ENCODE measurements at regions not wholly inside any gene's neighbourhood (a gene's known extent, or its start where the extent isn't known, plus 50 kb on each side); places are given as distances from the start of the nearest gene placed in this dataset.

DNA sequence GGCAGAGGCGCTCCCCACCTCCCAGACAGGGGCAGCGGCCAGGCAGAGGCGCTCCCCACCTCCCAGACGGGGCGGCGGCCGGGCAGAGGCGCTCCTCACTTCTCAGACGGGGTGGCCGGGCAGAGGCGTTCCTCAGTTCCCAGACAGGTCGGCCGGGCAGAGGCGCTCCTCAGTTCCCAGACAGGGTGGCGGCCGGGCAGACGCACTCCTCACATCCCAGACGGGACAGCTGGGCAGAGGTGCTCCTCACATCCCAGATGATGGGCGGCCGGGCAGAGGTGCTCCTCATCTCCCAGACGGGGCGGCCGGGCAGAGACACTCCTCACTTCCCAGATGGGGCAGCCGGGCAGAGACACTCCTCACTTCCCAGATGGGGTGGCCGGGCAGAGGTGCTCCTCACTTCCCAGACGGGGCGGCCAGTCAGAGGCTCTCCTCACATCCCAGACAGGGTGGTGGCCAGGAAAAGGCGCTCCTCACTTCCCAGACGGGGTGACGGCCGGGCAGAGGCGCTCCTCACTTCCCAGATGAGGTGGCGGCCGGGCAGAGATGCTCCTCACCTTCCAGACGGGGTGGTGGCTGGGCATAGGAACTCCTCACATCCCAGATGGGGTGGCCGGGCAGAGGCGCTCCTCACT is 75.1 kb downstream of the CARTPT start:
- no peak overlapping the region for H2AFZ ChIP-seq (ENCODE audit: control insufficient read depth, low read length)
- H3K27ac ChIP-seq (ENCODE audit: control insufficient read depth, insufficient read depth, low read length), result no peak overlapping the region
- H3K36me3 ChIP-seq (ENCODE audit: control insufficient read depth in 2 of 2, extremely low read depth in 1 of 2, insufficient read depth in 2 of 2, low read length in 2 of 2), result no peaks in the 10 kb centered on the region
- peaks cover 2% of the 10 kb centered on the region for H3K27me3 ChIP-seq (ENCODE audit: control insufficient read depth, extremely low read depth, insufficient read depth, low read length)
- H3K79me2 ChIP-seq (ENCODE audit: control insufficient read depth, insufficient read depth, low read length), result no peaks in the 10 kb centered on the region
- no peak overlapping the region for H3K9ac ChIP-seq (ENCODE audit: control insufficient read depth, extremely low read depth, insufficient read depth, low read length)
- no peaks in the 10 kb centered on the region for H3K9me3 ChIP-seq (ENCODE audit: control insufficient read depth, low read depth, low read length)
- H4K20me1 ChIP-seq (ENCODE audit: control insufficient read depth, extremely low read depth, insufficient read depth, low read length), result no peaks in the 10 kb centered on the region
- dilution Hi-C loops (cut with MboI; ENCODE audit: extremely low pct_ligation_motif_present, low sequenced_read_pairs), result no loop called here
- no peak for DNase-seq (ENCODE audit: low read depth, low spot score)
- H3K4me3 ChIP-seq (ENCODE audit: control insufficient read depth in 2 of 3, extremely low read depth in 1 of 3, insufficient read depth in 2 of 3, low read depth in 1 of 3, low read length in 3 of 3), result no peak overlapping the region
- no peak for FAIRE-seq
- TF ChIP-seq, protein P1, sequence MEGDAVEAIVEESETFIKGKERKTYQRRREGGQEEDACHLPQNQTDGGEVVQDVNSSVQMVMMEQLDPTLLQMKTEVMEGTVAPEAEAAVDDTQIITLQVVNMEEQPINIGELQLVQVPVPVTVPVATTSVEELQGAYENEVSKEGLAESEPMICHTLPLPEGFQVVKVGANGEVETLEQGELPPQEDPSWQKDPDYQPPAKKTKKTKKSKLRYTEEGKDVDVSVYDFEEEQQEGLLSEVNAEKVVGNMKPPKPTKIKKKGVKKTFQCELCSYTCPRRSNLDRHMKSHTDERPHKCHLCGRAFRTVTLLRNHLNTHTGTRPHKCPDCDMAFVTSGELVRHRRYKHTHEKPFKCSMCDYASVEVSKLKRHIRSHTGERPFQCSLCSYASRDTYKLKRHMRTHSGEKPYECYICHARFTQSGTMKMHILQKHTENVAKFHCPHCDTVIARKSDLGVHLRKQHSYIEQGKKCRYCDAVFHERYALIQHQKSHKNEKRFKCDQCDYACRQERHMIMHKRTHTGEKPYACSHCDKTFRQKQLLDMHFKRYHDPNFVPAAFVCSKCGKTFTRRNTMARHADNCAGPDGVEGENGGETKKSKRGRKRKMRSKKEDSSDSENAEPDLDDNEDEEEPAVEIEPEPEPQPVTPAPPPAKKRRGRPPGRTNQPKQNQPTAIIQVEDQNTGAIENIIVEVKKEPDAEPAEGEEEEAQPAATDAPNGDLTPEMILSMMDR (optimal IDR thresholded peaks at IDR 0.05 in 1 of 3, IDR thresholded peaks at IDR 0.05 in 1 of 3, conservative IDR thresholded peaks at IDR 0.05 in 1 of 3; ENCODE audit: extremely low read depth in 1 of 3, insufficient read depth in 2 of 3, low read length in 3 of 3), result no peak
- no peak for TF ChIP-seq EZH2 (IDR thresholded peaks at IDR 0.05; ENCODE audit: low read length)
- no peaks in the 10 kb centered on the region for H3K4me1 ChIP-seq (ENCODE audit: control insufficient read depth, extremely low read depth, insufficient read depth, low read length)
- no peaks in the 10 kb centered on the region for H3K9me1 ChIP-seq (ENCODE audit: control insufficient read depth, extremely low read depth, insufficient read depth, low read length)
- no peak overlapping the region for H3K4me2 ChIP-seq (ENCODE audit: control insufficient read depth, extremely low read depth, insufficient read depth, low read depth, low read length)

DNA sequence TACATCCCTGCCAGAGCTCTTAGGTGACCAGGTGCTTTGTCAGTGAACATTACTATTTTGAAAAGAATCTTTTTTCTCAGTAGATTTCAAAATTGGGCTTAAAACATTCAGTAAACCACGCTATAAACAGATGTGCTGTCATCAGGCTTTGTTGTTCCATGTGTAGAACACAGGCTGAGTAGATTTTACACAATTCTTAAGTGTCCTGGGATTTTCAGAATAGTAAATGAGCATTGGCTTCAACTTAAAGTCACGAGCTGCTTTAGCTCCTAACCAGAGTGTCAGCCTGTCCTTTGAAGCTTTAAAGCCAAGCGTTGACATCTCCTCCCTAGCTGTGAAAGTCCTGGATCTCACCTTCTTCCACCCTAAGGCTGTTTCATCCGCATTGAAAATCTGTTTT is 83.6 kb downstream of the CARTPT start:
- Histone ChIP-seq H3K9me1 (ENCODE audit: control insufficient read depth, extremely low read depth, insufficient read depth, low read length) (no peaks in the 10 kb centered on the region), H3K4me2 (ENCODE audit: control insufficient read depth, extremely low read depth, insufficient read depth, low read depth, low read length) (no peak overlapping the region), H3K4me1 (ENCODE audit: control insufficient read depth, extremely low read depth, insufficient read depth, low read length) (no peaks in the 10 kb centered on the region), H3K79me2 (ENCODE audit: control insufficient read depth, insufficient read depth, low read length) (no peaks in the 10 kb centered on the region), H2AFZ (ENCODE audit: control insufficient read depth, low read length) (no peak overlapping the region), H4K20me1 (ENCODE audit: control insufficient read depth, extremely low read depth, insufficient read depth, low read length) (no peaks in the 10 kb centered on the region), H3K9me3 (ENCODE audit: control insufficient read depth, low read depth, low read length) (no peaks in the 10 kb centered on the region), H3K9ac (ENCODE audit: control insufficient read depth, extremely low read depth, insufficient read depth, low read length) (no peak overlapping the region), H3K27ac (ENCODE audit: control insufficient read depth, insufficient read depth, low read length) (no peak overlapping the region), H3K4me3 (ENCODE audit: control insufficient read depth in 2 of 3, extremely low read depth in 1 of 3, insufficient read depth in 2 of 3, low read depth in 1 of 3, low read length in 3 of 3) (no peak overlapping the region), H3K27me3 (ENCODE audit: control insufficient read depth, extremely low read depth, insufficient read depth, low read length) (no peaks in the 10 kb centered on the region), H3K36me3 (ENCODE audit: control insufficient read depth in 2 of 2, extremely low read depth in 1 of 2, insufficient read depth in 2 of 2, low read length in 2 of 2) (no peaks in the 10 kb centered on the region)
- DNase-seq (ENCODE audit: low read depth, low spot score) (no peak), FAIRE-seq (no peak)
- dilution Hi-C loops (cut with MboI; ENCODE audit: extremely low pct_ligation_motif_present, low sequenced_read_pairs), result no loop called here
- no peak for TF ChIP-seq EZH2 (IDR thresholded peaks at IDR 0.05; ENCODE audit: low read length)
- TF ChIP-seq, protein P1 (optimal IDR thresholded peaks at IDR 0.05 in 1 of 3, IDR thresholded peaks at IDR 0.05 in 1 of 3, conservative IDR thresholded peaks at IDR 0.05 in 1 of 3; ENCODE audit: extremely low read depth in 1 of 3, insufficient read depth in 2 of 3, low read length in 3 of 3), result no peak
